Left ventricle myocardium inferior (tissue), 1 donor: ENCODE measurements at regions not wholly inside any gene's neighbourhood (a gene's known extent, or its start where the extent isn't known, plus 50 kb on each side); places are given as distances from the start of the nearest gene placed in this dataset.

Experiments used
- DNase-seq: peaks from one replicate; pipeline ENCODE4 v3.0.0-alpha.2; 2020
- H3K27ac ChIP-seq: fragments of 200-600 bp; replicated peaks from 2 replicates; pipeline ENCODE4 v1.8.0; 2021
- H3K27me3 ChIP-seq: fragments of 200-600 bp; 2 replicates; pipeline ENCODE4 v1.8.0; 2021; ENCODE audit warnings: low read depth
- H3K36me3 ChIP-seq: fragments of 200-600 bp; 2 replicates; pipeline ENCODE4 v1.8.0; 2021
- H3K4me1 ChIP-seq: fragments of 200-600 bp; 2 replicates; pipeline ENCODE4 v1.8.0; 2021
- H3K4me3 ChIP-seq: fragments of 200-600 bp; 2 replicates; pipeline ENCODE4 v1.8.0; 2021; ENCODE audit warnings: mild to moderate bottlenecking, moderate library complexity
- H3K9me3 ChIP-seq: fragments of 200-600 bp; replicated peaks from 2 replicates; pipeline ENCODE4 v1.8.0; 2021
- intact Hi-C: fragments of 100-400 bp; cut with micrococcal nuclease; formaldehyde crosslinking; loops from one replicate; pipeline ENCODE4 v1.11.0; 2022
- TF ChIP-seq, protein P1 (sequence below): fragments of 200-600 bp; IDR thresholded peaks from 2 replicates; pipeline ENCODE4 v1.8.0; 2021; ENCODE audit warnings: antibody characterized with exemption, mild to moderate bottlenecking, borderline replicate concordance
- donor health status: DM: no; HTN: yes; CAD: no; lungs with severe emphysema.

DNA sequence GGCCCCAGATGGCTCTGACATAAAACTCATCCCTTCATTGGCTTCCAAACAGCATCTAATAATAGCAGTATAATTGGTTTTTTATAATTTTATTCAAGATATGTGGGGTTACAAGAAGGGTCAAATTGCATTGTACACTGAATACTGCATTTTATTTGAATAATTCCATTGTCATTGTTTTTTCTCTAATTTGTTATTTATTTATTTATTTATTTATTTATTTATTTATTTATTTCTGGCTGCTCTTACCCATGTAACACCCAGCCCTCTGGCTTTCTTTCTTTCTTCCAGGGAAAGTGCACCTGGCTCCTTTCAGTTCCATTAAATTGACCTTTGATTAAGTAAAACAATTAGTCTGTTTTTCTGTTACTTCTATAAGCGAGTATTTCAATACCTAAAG is 210.1 kb downstream of the CDH9 start:
- H3K36me3 ChIP-seq: no peaks in the 10 kb centered on the region

DNA sequence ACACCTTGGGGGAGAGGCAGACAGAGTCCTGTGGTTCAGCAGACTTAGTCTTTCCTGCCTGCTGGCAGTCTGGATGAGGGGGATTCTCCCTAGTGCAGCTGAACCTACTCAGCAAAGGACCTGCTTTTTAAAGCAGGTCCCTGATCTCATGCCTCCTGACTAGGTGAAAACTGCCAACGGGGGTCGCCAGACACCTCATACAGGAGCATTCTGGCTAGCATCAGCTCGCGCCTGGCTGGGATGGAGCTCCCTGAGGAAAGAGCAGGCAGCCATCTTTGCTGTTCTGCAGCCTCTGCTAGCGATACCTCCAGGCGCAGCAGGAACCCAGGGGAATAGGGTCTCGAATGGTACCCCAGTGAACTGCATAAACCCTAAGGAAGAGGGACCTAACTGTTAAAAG is 225.2 kb downstream of the CDH9 start:
- no peak for DNase-seq
- Histone ChIP-seq H3K36me3 (no peaks in the 10 kb centered on the region), H3K27me3 (no peaks in the 10 kb centered on the region), H3K27ac (no peak overlapping the region), H3K4me1 (no peaks in the 10 kb centered on the region), H3K9me3 (peaks cover 58% of the 10 kb centered on the region), H3K4me3 (no peak overlapping the region)
- TF ChIP-seq, protein P1, sequence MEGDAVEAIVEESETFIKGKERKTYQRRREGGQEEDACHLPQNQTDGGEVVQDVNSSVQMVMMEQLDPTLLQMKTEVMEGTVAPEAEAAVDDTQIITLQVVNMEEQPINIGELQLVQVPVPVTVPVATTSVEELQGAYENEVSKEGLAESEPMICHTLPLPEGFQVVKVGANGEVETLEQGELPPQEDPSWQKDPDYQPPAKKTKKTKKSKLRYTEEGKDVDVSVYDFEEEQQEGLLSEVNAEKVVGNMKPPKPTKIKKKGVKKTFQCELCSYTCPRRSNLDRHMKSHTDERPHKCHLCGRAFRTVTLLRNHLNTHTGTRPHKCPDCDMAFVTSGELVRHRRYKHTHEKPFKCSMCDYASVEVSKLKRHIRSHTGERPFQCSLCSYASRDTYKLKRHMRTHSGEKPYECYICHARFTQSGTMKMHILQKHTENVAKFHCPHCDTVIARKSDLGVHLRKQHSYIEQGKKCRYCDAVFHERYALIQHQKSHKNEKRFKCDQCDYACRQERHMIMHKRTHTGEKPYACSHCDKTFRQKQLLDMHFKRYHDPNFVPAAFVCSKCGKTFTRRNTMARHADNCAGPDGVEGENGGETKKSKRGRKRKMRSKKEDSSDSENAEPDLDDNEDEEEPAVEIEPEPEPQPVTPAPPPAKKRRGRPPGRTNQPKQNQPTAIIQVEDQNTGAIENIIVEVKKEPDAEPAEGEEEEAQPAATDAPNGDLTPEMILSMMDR: no peak
- intact Hi-C loops: no loop called here

More for the DNA sequence above, 210.1 kb downstream of the CDH9 start:
- intact Hi-C loops: no loop called here
- DNase-seq: no peak
- no peaks in the 10 kb centered on the region for H3K9me3 ChIP-seq
- H3K27ac ChIP-seq: no peak overlapping the region
- H3K4me3 ChIP-seq: no peak overlapping the region
- no peaks in the 10 kb centered on the region for H3K27me3 ChIP-seq
- TF ChIP-seq, protein P1: no peak
- no peaks in the 10 kb centered on the region for H3K4me1 ChIP-seq

DNA sequence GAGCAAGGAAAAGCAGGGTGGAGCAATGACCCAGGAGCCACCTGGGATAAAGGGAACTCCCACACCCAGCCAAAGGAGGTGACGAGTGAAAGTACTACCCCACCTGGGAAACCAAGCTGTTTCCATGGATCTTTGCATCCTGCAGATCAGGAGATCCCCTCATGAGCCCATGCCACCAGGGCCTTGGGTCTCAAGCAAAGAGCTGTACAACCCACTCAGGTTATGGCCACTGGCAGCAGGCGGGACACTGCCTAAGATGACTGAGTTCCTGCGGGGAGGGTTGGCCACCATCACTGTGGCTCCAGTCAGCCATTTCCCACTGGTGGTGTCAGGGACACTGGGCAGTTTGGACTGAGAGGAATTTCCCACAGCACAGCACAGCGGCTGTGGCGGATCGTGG is 225.7 kb downstream of the CDH9 start:
- TF ChIP-seq, protein P1: no peak
- H3K27ac ChIP-seq: no peak overlapping the region
- H3K27me3 ChIP-seq: no peaks in the 10 kb centered on the region
- no peaks in the 10 kb centered on the region for H3K36me3 ChIP-seq
- DNase-seq: no peak
- H3K4me1 ChIP-seq: no peaks in the 10 kb centered on the region
- peaks cover 59% of the 10 kb centered on the region for H3K9me3 ChIP-seq
- intact Hi-C loops: no loop called here
- no peak overlapping the region for H3K4me3 ChIP-seq

DNA sequence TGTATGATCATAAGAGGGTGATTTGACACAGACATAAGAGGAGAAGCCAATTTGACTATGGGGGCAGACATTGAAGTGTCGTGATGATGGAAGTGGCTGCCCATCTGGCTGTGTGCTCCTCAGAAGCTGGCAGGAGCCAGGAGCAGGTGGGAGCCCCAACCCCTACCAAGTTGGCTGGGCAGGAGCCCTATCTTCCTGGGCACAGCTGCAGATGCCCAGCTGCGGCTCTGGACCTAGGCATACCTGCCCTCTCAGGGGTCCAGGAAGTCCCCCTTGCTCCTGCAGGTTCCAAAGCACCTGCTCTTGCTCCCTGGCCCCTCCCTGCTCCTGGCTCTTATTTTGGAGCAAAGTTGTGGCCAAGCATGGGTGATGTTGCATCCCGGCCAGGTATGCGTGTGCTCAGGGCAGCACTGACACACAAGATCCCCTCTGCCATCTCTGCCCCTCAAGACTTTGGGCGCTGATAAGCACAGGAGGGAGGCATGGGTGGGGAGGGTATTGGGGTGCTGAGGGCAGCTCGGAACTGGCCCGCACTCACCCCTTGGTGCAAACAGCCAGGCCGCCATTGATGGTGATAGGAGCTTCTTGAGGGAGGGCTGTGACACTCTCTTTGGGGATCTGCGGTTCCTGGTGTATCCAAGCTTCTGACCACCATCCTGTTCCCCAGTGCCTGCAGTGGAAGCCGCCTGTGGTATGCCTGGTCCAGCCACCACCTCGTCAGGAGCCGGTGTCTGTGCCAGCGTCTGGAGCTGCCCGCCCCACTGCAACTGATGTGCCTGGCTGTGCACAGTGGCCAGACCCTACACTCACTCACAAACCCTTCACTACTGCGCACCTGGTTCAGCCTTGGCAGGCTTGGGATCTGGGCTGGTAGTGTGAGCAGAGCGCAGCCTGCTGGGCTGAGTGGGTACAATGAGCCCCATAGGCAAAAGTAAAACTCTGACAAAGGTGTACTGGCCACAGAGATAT is 230.9 kb downstream of the CDH9 start:
- H3K4me1 ChIP-seq: no peaks in the 10 kb centered on the region
- TF ChIP-seq, protein P1: no peak
- H3K27ac ChIP-seq: no peak overlapping the region
- no peaks in the 10 kb centered on the region for H3K36me3 ChIP-seq
- no peaks in the 10 kb centered on the region for H3K27me3 ChIP-seq
- DNase-seq: no peak
- intact Hi-C loops: no loop called here
- no peak overlapping the region for H3K4me3 ChIP-seq
- peaks cover 53% of the 10 kb centered on the region for H3K9me3 ChIP-seq

DNA sequence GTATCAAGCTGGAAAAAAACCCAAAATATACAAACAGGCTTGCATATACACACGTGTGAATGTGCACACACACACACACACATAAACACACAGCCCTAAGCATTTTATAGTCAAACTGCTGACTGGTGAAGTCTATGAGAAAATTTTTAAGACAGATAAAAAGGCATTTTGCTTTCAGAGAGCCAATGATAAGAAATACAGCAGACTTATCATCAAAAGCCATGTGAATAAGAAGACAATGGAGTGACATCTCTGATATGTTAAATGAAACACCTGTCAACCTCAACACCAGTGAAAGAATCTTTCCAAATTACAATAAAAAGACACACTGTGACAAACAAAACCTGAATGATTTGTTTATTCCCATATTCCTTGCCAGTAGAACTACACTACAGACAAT is 233.3 kb downstream of the CDH9 start:
- no peaks in the 10 kb centered on the region for H3K27me3 ChIP-seq
- no peak for DNase-seq
- intact Hi-C loops: no loop called here
- peaks cover 50% of the 10 kb centered on the region for H3K9me3 ChIP-seq
- no peaks in the 10 kb centered on the region for H3K4me1 ChIP-seq
- TF ChIP-seq, protein P1: no peak
- H3K4me3 ChIP-seq: no peak overlapping the region
- no peaks in the 10 kb centered on the region for H3K36me3 ChIP-seq
- H3K27ac ChIP-seq: no peak overlapping the region
